HEK293T (cell line): ENCODE measurements at regions not wholly inside any gene's neighbourhood (a gene's known extent, or its start where the extent isn't known, plus 50 kb on each side); places are given as distances from the start of the nearest gene placed in this dataset.

Source experiments
- ARNT ChIP-seq: fragments of 450-650 bp; IDR thresholded peaks from 2 replicates; pipeline ENCODE4 v1.6.1; 2017; ENCODE audit warnings: mild to moderate bottlenecking
- FOXA1 ChIP-seq: fragments of 450-650 bp; IDR thresholded peaks from 2 replicates; pipeline ENCODE4 v1.6.1; 2016; ENCODE audit warnings: mild to moderate bottlenecking
- FOXK2 ChIP-seq: fragments of 450-650 bp; IDR thresholded peaks from 2 replicates; pipeline ENCODE4 v1.6.1; 2016; ENCODE audit warnings: mild to moderate bottlenecking
- FOXM1 ChIP-seq: fragments of 450-650 bp; IDR thresholded peaks from 2 replicates; pipeline ENCODE4 v1.6.1; 2017; ENCODE audit warnings: mild to moderate bottlenecking, borderline replicate concordance
- NFRKB ChIP-seq: fragments of 450-650 bp; IDR thresholded peaks from 2 replicates; pipeline ENCODE4 v1.6.1; 2016; ENCODE audit warnings: mild to moderate bottlenecking, moderate library complexity
- SP1 ChIP-seq: fragments of 450-650 bp; IDR thresholded peaks from 2 replicates; pipeline ENCODE4 v1.6.1; 2017

DNA sequence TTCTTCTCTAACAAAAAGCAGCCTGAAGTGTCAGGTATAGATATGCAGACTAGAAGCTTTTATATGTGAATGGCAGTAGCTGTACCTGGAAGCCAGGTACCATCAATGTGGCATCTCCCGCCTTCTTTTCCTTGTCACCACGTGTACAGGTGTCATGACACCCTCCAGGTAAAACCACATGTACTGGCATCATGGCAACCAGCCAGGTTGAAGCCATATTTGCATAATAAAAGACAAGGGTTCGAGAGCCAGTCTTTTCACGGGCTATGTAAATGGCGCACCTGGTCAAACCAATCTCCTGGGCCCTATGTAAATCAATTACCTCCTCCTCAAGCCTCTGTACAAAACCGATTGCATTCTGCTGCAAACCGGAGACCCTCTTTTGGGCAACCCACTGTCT, 541.3 kb downstream of the CDH11 start:
- TF ChIP-seq NFRKB (no peak), FOXK2 (no peak), SP1 (no peak), ARNT (no peak), FOXA1 (no peak), FOXM1 (no peak)
